Smooth muscle cell (in vitro differentiated cells): ENCODE measurements at regions not wholly inside any gene's neighbourhood (a gene's known extent, or its start where the extent isn't known, plus 50 kb on each side); places are given as distances from the start of the nearest gene placed in this dataset.

Experiments used
- DNase-seq: peaks from one replicate; lab custom pipeline; 2025; ENCODE audit not compliant: unreplicated experiment; lab: John Stamatoyannopoulos, UW
- H2AFZ ChIP-seq: fragments of 200-600 bp; sonication (generic); 2 replicates; pipeline ENCODE4 v1.6.0; 2016; ENCODE audit warnings: antibody characterized with exemption, low read depth, mild to moderate bottlenecking
- H3F3A ChIP-seq: fragments of 200-600 bp; sonication (generic); 2 replicates; pipeline ENCODE4 v1.6.0; 2017; ENCODE audit warnings: antibody characterized with exemption, low read depth
- H3K27ac ChIP-seq: fragments of 200-600 bp; sonication (generic); 2 replicates; pipeline ENCODE4 v1.5.1; 2016; ENCODE audit warnings: low read depth, mild to moderate bottlenecking
- H3K27me3 ChIP-seq: fragments of 200-600 bp; sonication (generic); 2 replicates; pipeline ENCODE4 v1.6.1; 2016; ENCODE audit warnings: low read depth, mild to moderate bottlenecking
- H3K36me3 ChIP-seq: fragments of 200-600 bp; sonication (generic); 2 replicates; pipeline ENCODE4 v1.5.1; 2016; ENCODE audit warnings: low read depth
- H3K4me1 ChIP-seq: fragments of 200-600 bp; sonication (generic); 2 replicates; pipeline ENCODE4 v1.5.1; 2016; ENCODE audit warnings: low read depth
- H3K4me2 ChIP-seq: fragments of 200-600 bp; sonication (generic); 2 replicates; pipeline ENCODE4 v1.6.0; 2016; ENCODE audit warnings: mild to moderate bottlenecking
- H3K4me3 ChIP-seq: fragments of 200-600 bp; sonication (generic); 2 replicates; pipeline ENCODE4 v1.5.1; 2016; ENCODE audit warnings: mild to moderate bottlenecking
- H3K79me2 ChIP-seq: fragments of 200-600 bp; sonication (generic); 2 replicates; pipeline ENCODE4 v1.6.0; 2016; ENCODE audit warnings: low read depth, mild to moderate bottlenecking
- H3K9ac ChIP-seq: fragments of 200-600 bp; sonication (generic); 2 replicates; pipeline ENCODE4 v1.6.0; 2016; ENCODE audit warnings: low read depth
- H3K9me3 ChIP-seq: fragments of 200-600 bp; sonication (generic); replicated peaks from 2 replicates; pipeline ENCODE4 v1.5.1; 2016; ENCODE audit warnings: low read depth
- H4K20me1 ChIP-seq: fragments of 200-600 bp; sonication (generic); 2 replicates; pipeline ENCODE4 v1.6.0; 2016; ENCODE audit warnings: low read depth
- WGBS: methylation state at CpG from one replicate; pipeline ENCODE4 v1.1.7; 2016; ENCODE audit warnings: low lambda C conversion rate; 5-methylcytosine and 5-hydroxymethylcytosine counted together
- TF ChIP-seq, protein P1 (sequence below): fragments of 200-600 bp; sonication (generic); IDR thresholded peaks from 2 replicates; pipeline ENCODE4 v1.5.1; 2017; ENCODE audit warnings: borderline replicate concordance, mild to moderate bottlenecking, antibody characterized with exemption; ENCODE audit not compliant: insufficient read depth, poor library complexity, severe bottlenecking

DNA sequence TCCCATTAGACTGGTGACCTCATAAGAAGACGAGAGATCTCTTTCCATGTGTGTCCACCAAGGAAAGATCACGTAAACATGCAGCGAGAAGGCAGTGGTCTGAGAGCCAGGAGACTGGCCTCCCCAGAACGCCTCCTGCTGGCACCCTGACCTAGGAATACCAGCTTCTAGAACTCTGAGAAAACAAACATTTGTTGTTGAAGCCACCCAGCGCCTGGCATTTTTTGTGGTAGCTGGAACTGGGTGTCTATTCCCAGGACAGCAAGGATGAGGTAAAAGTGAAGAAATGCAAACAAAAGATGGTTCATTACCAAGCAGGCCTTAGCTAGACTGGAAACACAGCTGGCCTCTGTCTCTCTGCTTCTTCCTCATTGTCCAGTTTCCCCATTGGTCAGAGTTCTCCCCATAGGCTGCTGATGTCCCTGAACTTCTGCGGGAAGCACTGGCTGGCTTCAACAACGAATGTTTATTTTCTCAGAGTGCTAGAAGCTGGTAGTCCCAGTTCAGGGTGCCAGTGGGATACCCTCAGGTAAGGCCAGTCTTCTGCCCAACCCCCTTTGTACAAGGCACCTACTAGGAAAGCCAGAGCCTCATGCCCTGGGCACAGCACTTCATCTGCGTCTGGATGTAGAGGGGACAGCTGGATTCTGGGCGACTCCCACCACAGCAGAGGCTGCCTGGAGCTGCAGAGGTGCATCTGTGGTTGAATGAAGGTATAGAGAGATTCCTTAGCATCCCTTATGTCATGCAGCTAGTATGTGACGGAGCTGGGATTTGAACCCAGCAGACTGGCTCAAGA, 304.9 kb downstream of the TCERG1L start:
- Histone ChIP-seq H3K79me2 (no peaks in the 10 kb centered on the region), H3K9me3 (no peaks in the 10 kb centered on the region), H4K20me1 (no peaks in the 10 kb centered on the region), H2AFZ (no peak overlapping the region), H3K9ac (no peak overlapping the region), H3K27me3 (no peaks in the 10 kb centered on the region), H3K4me1 (no peaks in the 10 kb centered on the region), H3K4me2 (no peak overlapping the region), H3K4me3 (no peak overlapping the region), H3K36me3 (no peaks in the 10 kb centered on the region), H3F3A (no peaks in the 10 kb centered on the region), H3K27ac (no peak overlapping the region)
- no peak for DNase-seq
- TF ChIP-seq, protein P1, sequence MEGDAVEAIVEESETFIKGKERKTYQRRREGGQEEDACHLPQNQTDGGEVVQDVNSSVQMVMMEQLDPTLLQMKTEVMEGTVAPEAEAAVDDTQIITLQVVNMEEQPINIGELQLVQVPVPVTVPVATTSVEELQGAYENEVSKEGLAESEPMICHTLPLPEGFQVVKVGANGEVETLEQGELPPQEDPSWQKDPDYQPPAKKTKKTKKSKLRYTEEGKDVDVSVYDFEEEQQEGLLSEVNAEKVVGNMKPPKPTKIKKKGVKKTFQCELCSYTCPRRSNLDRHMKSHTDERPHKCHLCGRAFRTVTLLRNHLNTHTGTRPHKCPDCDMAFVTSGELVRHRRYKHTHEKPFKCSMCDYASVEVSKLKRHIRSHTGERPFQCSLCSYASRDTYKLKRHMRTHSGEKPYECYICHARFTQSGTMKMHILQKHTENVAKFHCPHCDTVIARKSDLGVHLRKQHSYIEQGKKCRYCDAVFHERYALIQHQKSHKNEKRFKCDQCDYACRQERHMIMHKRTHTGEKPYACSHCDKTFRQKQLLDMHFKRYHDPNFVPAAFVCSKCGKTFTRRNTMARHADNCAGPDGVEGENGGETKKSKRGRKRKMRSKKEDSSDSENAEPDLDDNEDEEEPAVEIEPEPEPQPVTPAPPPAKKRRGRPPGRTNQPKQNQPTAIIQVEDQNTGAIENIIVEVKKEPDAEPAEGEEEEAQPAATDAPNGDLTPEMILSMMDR: no peak
- 89% methylated on average over 10 of the region's 10 CpGs for WGBS

DNA sequence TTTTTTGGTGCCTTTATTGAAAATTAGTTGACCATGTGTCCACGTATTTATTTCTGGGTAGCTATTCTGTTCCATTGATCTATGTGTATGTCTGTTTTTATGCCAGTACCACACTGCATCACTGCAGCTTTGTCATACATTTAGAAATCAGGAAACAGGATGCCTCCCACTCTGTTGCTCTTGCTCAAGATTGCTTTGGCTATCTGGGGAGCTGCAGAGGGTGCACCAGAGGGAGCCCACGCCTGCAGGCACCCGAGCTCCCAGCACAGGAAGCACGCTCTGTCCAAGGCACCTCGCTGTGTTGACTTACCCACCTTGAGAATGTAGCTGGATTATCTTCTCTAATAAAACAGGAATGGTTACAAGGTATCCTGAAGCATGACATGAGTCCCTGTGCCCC, 301.7 kb downstream of the TCERG1L start:
- 81% methylated on average over 5 of the region's 5 CpGs for WGBS
- no peak overlapping the region for H3K4me3 ChIP-seq
- no peak for DNase-seq
- no peaks in the 10 kb centered on the region for H4K20me1 ChIP-seq
- H3K4me1 ChIP-seq: no peaks in the 10 kb centered on the region
- no peaks in the 10 kb centered on the region for H3K36me3 ChIP-seq
- no peaks in the 10 kb centered on the region for H3K27me3 ChIP-seq
- H3K79me2 ChIP-seq: no peaks in the 10 kb centered on the region
- no peak overlapping the region for H3K4me2 ChIP-seq
- no peaks in the 10 kb centered on the region for H3K9me3 ChIP-seq
- H3K27ac ChIP-seq: no peak overlapping the region
- H3K9ac ChIP-seq: no peak overlapping the region
- no peak overlapping the region for H2AFZ ChIP-seq
- H3F3A ChIP-seq: no peaks in the 10 kb centered on the region
- TF ChIP-seq, protein P1: no peak

DNA sequence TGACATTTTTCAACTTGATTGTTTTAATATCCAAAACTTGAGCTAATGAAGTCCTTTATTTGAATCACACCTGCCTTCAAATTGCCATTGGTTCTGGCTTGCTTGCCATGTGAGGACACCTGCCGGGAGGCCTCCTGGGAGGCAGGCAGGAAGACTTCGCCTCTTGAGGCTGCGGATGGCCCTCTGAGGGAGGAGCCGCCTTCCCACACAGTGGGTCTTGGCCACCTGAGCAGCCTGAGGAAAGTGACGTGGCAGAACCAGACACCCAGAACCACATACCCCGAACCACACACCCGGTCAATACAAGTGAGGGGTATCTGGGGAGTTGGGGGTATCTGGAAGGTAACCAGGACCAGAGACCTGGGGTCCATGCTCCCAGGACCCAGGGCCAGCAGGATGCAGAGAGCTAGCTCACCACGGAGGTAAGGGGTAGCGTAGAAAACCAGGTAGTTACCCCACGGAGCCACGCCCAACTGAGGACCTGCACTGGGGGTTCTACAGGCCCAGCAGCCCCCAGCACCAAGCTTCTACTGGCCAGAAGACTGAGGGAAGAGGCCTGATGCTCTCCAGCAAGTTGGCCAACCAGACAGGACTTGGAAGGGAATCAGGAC, 300.5 kb downstream of the TCERG1L start:
- Histone ChIP-seq H3K27me3 (no peaks in the 10 kb centered on the region), H3K27ac (no peak overlapping the region), H3K4me1 (no peaks in the 10 kb centered on the region), H3K9me3 (no peaks in the 10 kb centered on the region), H3F3A (no peaks in the 10 kb centered on the region), H3K4me2 (no peak overlapping the region), H3K36me3 (no peaks in the 10 kb centered on the region), H2AFZ (no peak overlapping the region), H4K20me1 (no peaks in the 10 kb centered on the region), H3K9ac (no peak overlapping the region), H3K79me2 (no peaks in the 10 kb centered on the region), H3K4me3 (no peak overlapping the region)
- DNase-seq: no peak
- TF ChIP-seq, protein P1: no peak
- WGBS: 95% methylated on average over 11 of the region's 11 CpGs
